Kidney epithelial cell (primary cell): ENCODE measurements at regions not wholly inside any gene's neighbourhood (a gene's known extent, or its start where the extent isn't known, plus 50 kb on each side); places are given as distances from the start of the nearest gene placed in this dataset.

Experiments used
- DNase-seq: peaks from one replicate; pipeline ENCODE4 v3.0.0-alpha.2; 2010; ENCODE audit warnings: low read depth
- H3K27me3 ChIP-seq: 2 replicates; pipeline ENCODE4 v1.6.0; 2011; ENCODE audit warnings: low read length; ENCODE audit not compliant: control insufficient read depth, insufficient read depth
- H3K36me3 ChIP-seq: 2 replicates; pipeline ENCODE4 v1.5.1; 2011; ENCODE audit warnings: low read length; ENCODE audit not compliant: control insufficient read depth, insufficient read depth
- H3K4me3 ChIP-seq: 2 replicates; pipeline ENCODE4 v1.5.1; 2011; ENCODE audit warnings: low read depth, mild to moderate bottlenecking, control low read depth, low read length
- TF ChIP-seq, protein P1 (sequence below): IDR thresholded peaks from 2 replicates; pipeline ENCODE4 v1.5.1; 2011; ENCODE audit warnings: mild to moderate bottlenecking, moderate library complexity, low read length, control low read depth, inconsistent platforms; ENCODE audit not compliant: insufficient read depth, poor library complexity, severe bottlenecking

GRCh38 chr3:102577082-102577789 is 142.4 kb downstream of the ZPLD1 start:
- H3K36me3 ChIP-seq: no peaks in the 10 kb centered on the region
- TF ChIP-seq, protein P1, sequence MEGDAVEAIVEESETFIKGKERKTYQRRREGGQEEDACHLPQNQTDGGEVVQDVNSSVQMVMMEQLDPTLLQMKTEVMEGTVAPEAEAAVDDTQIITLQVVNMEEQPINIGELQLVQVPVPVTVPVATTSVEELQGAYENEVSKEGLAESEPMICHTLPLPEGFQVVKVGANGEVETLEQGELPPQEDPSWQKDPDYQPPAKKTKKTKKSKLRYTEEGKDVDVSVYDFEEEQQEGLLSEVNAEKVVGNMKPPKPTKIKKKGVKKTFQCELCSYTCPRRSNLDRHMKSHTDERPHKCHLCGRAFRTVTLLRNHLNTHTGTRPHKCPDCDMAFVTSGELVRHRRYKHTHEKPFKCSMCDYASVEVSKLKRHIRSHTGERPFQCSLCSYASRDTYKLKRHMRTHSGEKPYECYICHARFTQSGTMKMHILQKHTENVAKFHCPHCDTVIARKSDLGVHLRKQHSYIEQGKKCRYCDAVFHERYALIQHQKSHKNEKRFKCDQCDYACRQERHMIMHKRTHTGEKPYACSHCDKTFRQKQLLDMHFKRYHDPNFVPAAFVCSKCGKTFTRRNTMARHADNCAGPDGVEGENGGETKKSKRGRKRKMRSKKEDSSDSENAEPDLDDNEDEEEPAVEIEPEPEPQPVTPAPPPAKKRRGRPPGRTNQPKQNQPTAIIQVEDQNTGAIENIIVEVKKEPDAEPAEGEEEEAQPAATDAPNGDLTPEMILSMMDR: no peak
- no peaks in the 10 kb centered on the region for H3K27me3 ChIP-seq
- DNase-seq: no peak
- H3K4me3 ChIP-seq: no peak overlapping the region

GRCh38 chr3:102580760-102581159 is 145.9 kb downstream of the ZPLD1 start:
- TF ChIP-seq, protein P1: no peak

GRCh38 chr3:102586485-102586884 is 151.7 kb downstream of the ZPLD1 start:
- DNase-seq: no peak
- TF ChIP-seq, protein P1: no peak
- H3K36me3 ChIP-seq: no peaks in the 10 kb centered on the region
- H3K4me3 ChIP-seq: no peak overlapping the region
- no peaks in the 10 kb centered on the region for H3K27me3 ChIP-seq

More at GRCh38 chr3:102580760-102581159, 145.9 kb downstream of the ZPLD1 start:
- Histone ChIP-seq H3K4me3 (no peak overlapping the region), H3K27me3 (no peaks in the 10 kb centered on the region), H3K36me3 (no peaks in the 10 kb centered on the region)
- no peak for DNase-seq

DNA sequence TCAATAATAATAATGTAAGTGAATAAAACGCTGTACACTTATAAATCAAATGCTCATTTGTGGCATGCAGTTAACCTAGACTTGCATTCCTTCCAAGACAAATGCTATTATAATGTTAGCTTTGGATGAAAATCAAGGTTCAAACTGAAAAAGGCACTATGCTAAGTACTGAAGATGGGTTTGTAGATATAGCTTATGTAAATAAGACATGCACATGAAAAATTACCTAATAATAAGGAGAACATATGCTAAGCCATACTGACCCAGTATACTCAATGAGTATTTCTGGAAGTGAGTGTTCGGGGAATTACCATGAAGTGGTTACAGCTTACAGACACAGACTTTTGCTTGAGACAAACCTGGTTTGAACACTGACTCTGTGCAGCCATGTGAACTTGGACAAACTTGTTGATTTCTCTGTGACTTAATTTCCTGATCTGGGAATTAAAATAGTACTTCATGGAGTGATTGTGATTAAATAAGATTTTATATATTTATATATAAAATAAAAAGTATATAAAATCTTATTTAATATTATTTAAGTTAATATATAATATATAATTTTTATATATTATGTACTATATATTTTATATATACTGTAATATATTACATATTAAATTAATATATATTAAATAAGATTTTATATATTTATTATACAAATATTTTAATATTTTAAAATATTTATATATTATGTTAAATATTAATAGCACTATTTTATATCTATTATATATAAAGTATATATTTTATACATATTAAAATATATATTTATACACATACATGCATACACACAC is 159.2 kb downstream of the ZPLD1 start:
- DNase-seq: no peak
- Histone ChIP-seq H3K36me3 (no peaks in the 10 kb centered on the region), H3K27me3 (no peaks in the 10 kb centered on the region), H3K4me3 (no peak overlapping the region)
- TF ChIP-seq, protein P1: no peak

GRCh38 chr3:102595057-102595456 is 160.2 kb downstream of the ZPLD1 start:
- TF ChIP-seq, protein P1: no peak
- H3K27me3 ChIP-seq: no peaks in the 10 kb centered on the region
- DNase-seq: no peak
- no peak overlapping the region for H3K4me3 ChIP-seq
- H3K36me3 ChIP-seq: no peaks in the 10 kb centered on the region
